ENCODE measurements at regions not wholly inside any gene's neighbourhood (a gene's known extent, or its start where the extent isn't known, plus 50 kb on each side); places are given as distances from the start of the nearest gene placed in this dataset.

DNA sequence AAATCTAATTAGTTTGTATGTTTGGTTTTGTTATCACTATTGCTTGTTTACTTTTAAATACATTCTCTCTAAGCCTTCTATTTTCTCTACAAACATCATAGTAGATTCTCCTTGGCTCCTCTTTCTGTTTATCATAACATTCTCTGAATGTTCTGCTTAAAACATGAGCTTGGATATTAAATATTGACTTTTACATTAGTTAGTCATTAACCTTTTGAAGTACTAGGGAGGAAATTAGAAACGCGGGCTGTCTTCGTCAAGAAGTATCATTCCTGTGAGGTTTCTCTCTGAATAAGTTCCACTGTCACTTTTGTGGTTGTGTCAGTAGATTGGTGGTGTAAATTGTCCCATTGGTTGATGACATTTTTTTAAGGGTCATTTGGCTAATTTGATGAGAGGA lies 821.5 kb downstream of the EFNA5 start:
- ATAC-seq (ENCODE audit: low read depth): no peak
- Mint-ChIP-seq H3K9me3 (ENCODE audit: insufficient read depth) (no peaks in the 10 kb centered on the region), H3K4me3 (no peak overlapping the region), H3K27me3 (no peaks in the 10 kb centered on the region), H3K4me1 (no peaks in the 10 kb centered on the region), H3K27ac (no peak overlapping the region)
- H3K27ac ChIP-seq (ENCODE audit: low read length in 2 of 2): no peak overlapping the region
- no peak overlapping the region for H2AFZ ChIP-seq (ENCODE audit: insufficient read depth, low read depth, low read length, poor library complexity, severe bottlenecking)
- H3K4me1 ChIP-seq (ENCODE audit: control insufficient read depth in 2 of 2, insufficient read depth in 2 of 2, low read length in 2 of 2): no peaks in the 10 kb centered on the region
- ChIA-PET CTCF (no interaction called here), POLR2A (no interaction called here)
- TF ChIP-seq EZH2 (IDR thresholded peaks at IDR 0.05; ENCODE audit: borderline replicate concordance, insufficient read depth, low read depth, low read length, poor library complexity, severe bottlenecking): no peak
- TF ChIP-seq, protein P1, sequence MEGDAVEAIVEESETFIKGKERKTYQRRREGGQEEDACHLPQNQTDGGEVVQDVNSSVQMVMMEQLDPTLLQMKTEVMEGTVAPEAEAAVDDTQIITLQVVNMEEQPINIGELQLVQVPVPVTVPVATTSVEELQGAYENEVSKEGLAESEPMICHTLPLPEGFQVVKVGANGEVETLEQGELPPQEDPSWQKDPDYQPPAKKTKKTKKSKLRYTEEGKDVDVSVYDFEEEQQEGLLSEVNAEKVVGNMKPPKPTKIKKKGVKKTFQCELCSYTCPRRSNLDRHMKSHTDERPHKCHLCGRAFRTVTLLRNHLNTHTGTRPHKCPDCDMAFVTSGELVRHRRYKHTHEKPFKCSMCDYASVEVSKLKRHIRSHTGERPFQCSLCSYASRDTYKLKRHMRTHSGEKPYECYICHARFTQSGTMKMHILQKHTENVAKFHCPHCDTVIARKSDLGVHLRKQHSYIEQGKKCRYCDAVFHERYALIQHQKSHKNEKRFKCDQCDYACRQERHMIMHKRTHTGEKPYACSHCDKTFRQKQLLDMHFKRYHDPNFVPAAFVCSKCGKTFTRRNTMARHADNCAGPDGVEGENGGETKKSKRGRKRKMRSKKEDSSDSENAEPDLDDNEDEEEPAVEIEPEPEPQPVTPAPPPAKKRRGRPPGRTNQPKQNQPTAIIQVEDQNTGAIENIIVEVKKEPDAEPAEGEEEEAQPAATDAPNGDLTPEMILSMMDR (IDR thresholded peaks at IDR 0.05): no peak
- no peaks in the 10 kb centered on the region for H3K36me3 ChIP-seq (replicated peaks in 1 of 2; ENCODE audit: control extremely low read depth in 1 of 2, control insufficient read depth in 1 of 2, extremely low read depth in 1 of 2, insufficient read depth in 2 of 2, low read length in 1 of 2)
- no peaks in the 10 kb centered on the region for H4K20me1 ChIP-seq (ENCODE audit: control insufficient read depth, insufficient read depth, low read length, poor library complexity, severe bottlenecking)
- no peak overlapping the region for H3K4me3 ChIP-seq (ENCODE audit: control extremely low read depth in 1 of 5, extremely low read depth in 1 of 5, insufficient read depth in 1 of 5, low read depth in 2 of 5, low read length in 4 of 5)
- no peaks in the 10 kb centered on the region for H3K79me2 ChIP-seq (ENCODE audit: control insufficient read depth, insufficient read depth, low read length)
- DNase-seq: no peak
- WGBS (ENCODE audit: insufficient coverage): 100% methylated on average over 3 of the region's 3 CpGs
- H3K9me3 ChIP-seq (ENCODE audit: control extremely low read depth in 1 of 3, control insufficient read depth in 2 of 3, insufficient read depth in 1 of 3, low read length in 2 of 3): no peaks in the 10 kb centered on the region
- H3K9ac ChIP-seq (ENCODE audit: low read length): no peak overlapping the region
- H3K4me2 ChIP-seq (replicated peaks; ENCODE audit: low read depth, low read length, poor library complexity, severe bottlenecking): no peak overlapping the region
- intact Hi-C loops (cut with micrococcal nuclease): no loop called here
- H3K27me3 ChIP-seq (replicated peaks in 1 of 4; ENCODE audit: control extremely low read depth in 1 of 4, control insufficient read depth in 3 of 4, insufficient read depth in 4 of 4, low read length in 3 of 4): no peaks in the 10 kb centered on the region

DNA sequence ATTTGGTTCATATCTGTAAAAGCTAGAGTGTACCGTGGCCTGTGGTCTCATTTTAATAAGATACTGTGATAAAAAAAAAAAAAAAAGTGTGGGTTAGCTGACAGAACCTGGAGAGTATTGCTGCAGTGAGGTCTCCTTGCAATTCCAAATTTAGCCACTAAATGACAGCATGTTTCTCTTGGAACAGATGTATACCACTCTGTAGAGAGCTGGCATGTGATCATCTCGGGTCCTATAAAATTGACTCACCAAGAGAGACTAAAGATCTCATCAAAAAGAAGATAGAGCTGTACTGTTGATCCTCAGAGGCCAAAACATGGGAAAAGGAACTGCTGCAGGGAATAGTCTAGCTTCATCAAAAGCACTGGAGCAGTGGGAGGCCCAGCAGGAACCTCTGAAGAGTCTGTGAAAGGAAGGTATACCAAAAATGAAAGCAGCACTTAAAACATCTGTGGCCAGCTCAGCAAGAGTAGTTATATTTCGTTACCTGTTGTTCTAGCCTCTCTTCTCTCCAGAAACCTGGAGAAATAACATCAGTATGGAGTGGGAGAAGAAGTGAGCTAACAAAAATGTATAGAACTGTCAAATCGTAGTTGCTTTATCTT lies 826.8 kb downstream of the EFNA5 start:
- H4K20me1 ChIP-seq (ENCODE audit: control insufficient read depth, insufficient read depth, low read length, poor library complexity, severe bottlenecking): no peaks in the 10 kb centered on the region
- TF ChIP-seq, protein P1 (IDR thresholded peaks at IDR 0.05): no peak
- no peak for TF ChIP-seq EZH2 (IDR thresholded peaks at IDR 0.05; ENCODE audit: borderline replicate concordance, insufficient read depth, low read depth, low read length, poor library complexity, severe bottlenecking)
- ChIA-PET CTCF (no interaction called here), POLR2A (no interaction called here)
- no peak overlapping the region for H3K9ac ChIP-seq (ENCODE audit: low read length)
- no peaks in the 10 kb centered on the region for H3K27me3 ChIP-seq (replicated peaks in 1 of 4; ENCODE audit: control extremely low read depth in 1 of 4, control insufficient read depth in 3 of 4, insufficient read depth in 4 of 4, low read length in 3 of 4)
- H2AFZ ChIP-seq (ENCODE audit: insufficient read depth, low read depth, low read length, poor library complexity, severe bottlenecking): no peak overlapping the region
- Mint-ChIP-seq H3K27me3 (no peaks in the 10 kb centered on the region), H3K4me3 (no peak overlapping the region), H3K27ac (no peak overlapping the region), H3K9me3 (ENCODE audit: insufficient read depth) (no peaks in the 10 kb centered on the region), H3K4me1 (no peaks in the 10 kb centered on the region)
- no peak overlapping the region for H3K4me3 ChIP-seq (ENCODE audit: control extremely low read depth in 1 of 5, extremely low read depth in 1 of 5, insufficient read depth in 1 of 5, low read depth in 2 of 5, low read length in 4 of 5)
- no peak overlapping the region for H3K4me2 ChIP-seq (replicated peaks; ENCODE audit: low read depth, low read length, poor library complexity, severe bottlenecking)
- no peaks in the 10 kb centered on the region for H3K36me3 ChIP-seq (replicated peaks in 1 of 2; ENCODE audit: control extremely low read depth in 1 of 2, control insufficient read depth in 1 of 2, extremely low read depth in 1 of 2, insufficient read depth in 2 of 2, low read length in 1 of 2)
- no peaks in the 10 kb centered on the region for H3K9me3 ChIP-seq (ENCODE audit: control extremely low read depth in 1 of 3, control insufficient read depth in 2 of 3, insufficient read depth in 1 of 3, low read length in 2 of 3)
- no peak for ATAC-seq (ENCODE audit: low read depth)
- no peaks in the 10 kb centered on the region for H3K4me1 ChIP-seq (ENCODE audit: control insufficient read depth in 2 of 2, insufficient read depth in 2 of 2, low read length in 2 of 2)
- DNase-seq: no peak
- intact Hi-C loops (cut with micrococcal nuclease): no loop called here
- WGBS (ENCODE audit: insufficient coverage): 100% methylated on average over 1 of the region's 4 CpGs
- no peaks in the 10 kb centered on the region for H3K79me2 ChIP-seq (ENCODE audit: control insufficient read depth, insufficient read depth, low read length)
- H3K27ac ChIP-seq (ENCODE audit: low read length in 2 of 2): no peak overlapping the region
